Neural cell (in vitro differentiated cells): ENCODE measurements at regions not wholly inside any gene's neighbourhood (a gene's known extent, or its start where the extent isn't known, plus 50 kb on each side); places are given as distances from the start of the nearest gene placed in this dataset.

Source experiments
- H2AFZ ChIP-seq: fragments of 200-600, 300-800 bp; sonication (generic), shearing (Covaris generic); 2 replicates; pipeline ENCODE4 v1.6.0; 2014; ENCODE audit warnings: low read depth, mild to moderate bottlenecking, antibody characterized with exemption, low read length, moderate library complexity
- H3F3A ChIP-seq: fragments of 200-600 bp; shearing (Covaris generic); 2 replicates; pipeline ENCODE4 v1.6.1; 2016; ENCODE audit warnings: mild to moderate bottlenecking, moderate library complexity, mixed read lengths, antibody characterized with exemption, low read length; ENCODE audit not compliant: insufficient read depth, poor library complexity, severe bottlenecking
- H3K27ac ChIP-seq: fragments of 200-600, 300-800 bp; sonication (generic), shearing (Covaris generic); 2 replicates; pipeline ENCODE4 v1.5.1; 2014; ENCODE audit warnings: mild to moderate bottlenecking, low read length, moderate library complexity
- H3K27me3 ChIP-seq: fragments of 300-800, 200-600 bp; sonication (generic), shearing (Covaris generic); 2 replicates; pipeline ENCODE4 v1.6.0; 2014; ENCODE audit warnings: mild to moderate bottlenecking, low read depth, low read length, moderate library complexity; ENCODE audit not compliant: insufficient read depth
- H3K36me3 ChIP-seq: fragments of 300-800, 200-600 bp; sonication (generic), shearing (Covaris generic); 2 replicates; pipeline ENCODE4 v1.5.1; 2014; ENCODE audit warnings: mild to moderate bottlenecking, antibody characterized with exemption, low read length, moderate library complexity; ENCODE audit not compliant: insufficient read depth
- H3K4me2 ChIP-seq: fragments of 300-800, 200-600 bp; sonication (generic), shearing (Covaris generic); 2 replicates; pipeline ENCODE4 v1.6.0; 2014; ENCODE audit warnings: mild to moderate bottlenecking, low read length
- H3K4me3 ChIP-seq: fragments of 300-800, 200-600 bp; sonication (generic), shearing (Covaris generic); 2 replicates; pipeline ENCODE4 v1.5.1; 2014; ENCODE audit warnings: mild to moderate bottlenecking, low read length, moderate library complexity
- H3K79me2 ChIP-seq: fragments of 200-600 bp; shearing (Covaris generic); replicated peaks from 2 replicates; pipeline ENCODE4 v1.6.0; 2014; ENCODE audit warnings: mild to moderate bottlenecking, low read length, moderate library complexity; ENCODE audit not compliant: insufficient read depth
- H3K9ac ChIP-seq: fragments of 300-800, 200-600 bp; sonication (generic), shearing (Covaris generic); 2 replicates; pipeline ENCODE4 v1.6.1; 2016; ENCODE audit warnings: mild to moderate bottlenecking, low read length, mixed read lengths
- H3K9me2 ChIP-seq: fragments of 200-600 bp; shearing (Covaris generic); 2 replicates; pipeline ENCODE4 v1.6.1; 2016; ENCODE audit warnings: mild to moderate bottlenecking, low read length, mixed read lengths; ENCODE audit not compliant: insufficient read depth
- H3K9me3 ChIP-seq: fragments of 200-600, 300-800 bp; sonication (generic), shearing (Covaris generic); 2 replicates; pipeline ENCODE4 v1.6.1; 2016; ENCODE audit warnings: mild to moderate bottlenecking, mixed run types, low read length, moderate library complexity, mixed read lengths
- H4K20me1 ChIP-seq: fragments of 200-600 bp; shearing (Covaris generic); 2 replicates; pipeline ENCODE4 v1.6.1; 2016; ENCODE audit warnings: mild to moderate bottlenecking, mixed run types; ENCODE audit not compliant: insufficient read depth
- EP300 ChIP-seq: fragments of 450-650 bp; conservative IDR thresholded peaks from 2 replicates; pipeline ENCODE4 v1.6.1; 2014; ENCODE audit warnings: antibody characterized with exemption, mild to moderate bottlenecking, moderate library complexity; ENCODE audit not compliant: poor library complexity, severe bottlenecking
- EZH2 ChIP-seq: fragments of 200-600, 300-800 bp; shearing (Covaris generic), sonication (generic); IDR thresholded peaks from 2 replicates; pipeline ENCODE4 v1.6.1; 2014; ENCODE audit warnings: antibody characterized with exemption, low read length, borderline replicate concordance, mild to moderate bottlenecking; ENCODE audit not compliant: insufficient read depth, poor library complexity, severe bottlenecking
- MXI1 ChIP-seq: fragments of 450-650 bp; conservative IDR thresholded peaks from 2 replicates; pipeline ENCODE4 v1.6.1; 2014; ENCODE audit warnings: antibody characterized with exemption, mild to moderate bottlenecking; ENCODE audit not compliant: poor library complexity, severe bottlenecking
- POLR2AphosphoS5 ChIP-seq: IDR thresholded peaks from 2 replicates; pipeline ENCODE4 v1.6.1; 2012
- RAD21 ChIP-seq: fragments of 450-650 bp; conservative IDR thresholded peaks from 2 replicates; pipeline ENCODE4 v1.6.1; 2014; ENCODE audit warnings: antibody characterized with exemption, mild to moderate bottlenecking, moderate library complexity
- SMC3 ChIP-seq: fragments of 450-650 bp; conservative IDR thresholded peaks from 2 replicates; pipeline ENCODE4 v1.6.1; 2014; ENCODE audit warnings: antibody characterized with exemption, mild to moderate bottlenecking, moderate library complexity; ENCODE audit not compliant: poor library complexity
- TAF1 ChIP-seq: IDR thresholded peaks from 2 replicates; pipeline ENCODE4 v1.6.1; 2012; ENCODE audit warnings: low read depth
- TF ChIP-seq, protein P1 (sequence below): IDR thresholded peaks from 2 replicates; pipeline ENCODE4 v1.6.1; 2012; ENCODE audit warnings: borderline replicate concordance
- TF ChIP-seq, protein P2 (sequence below): fragments of 450-650 bp; IDR thresholded peaks from 2 replicates; pipeline ENCODE4 v1.5.1; 2014; ENCODE audit warnings: antibody characterized with exemption, mild to moderate bottlenecking, moderate library complexity; ENCODE audit not compliant: poor library complexity, severe bottlenecking

GRCh38 chr2:593356-594026 lies 83.7 kb downstream of the TMEM18 start:
- TF ChIP-seq SMC3 (no peak), EP300 (no peak), TAF1 (no peak), MXI1 (no peak), POLR2AphosphoS5 (no peak)
- H3K4me3 ChIP-seq, result no peak overlapping the region

DNA sequence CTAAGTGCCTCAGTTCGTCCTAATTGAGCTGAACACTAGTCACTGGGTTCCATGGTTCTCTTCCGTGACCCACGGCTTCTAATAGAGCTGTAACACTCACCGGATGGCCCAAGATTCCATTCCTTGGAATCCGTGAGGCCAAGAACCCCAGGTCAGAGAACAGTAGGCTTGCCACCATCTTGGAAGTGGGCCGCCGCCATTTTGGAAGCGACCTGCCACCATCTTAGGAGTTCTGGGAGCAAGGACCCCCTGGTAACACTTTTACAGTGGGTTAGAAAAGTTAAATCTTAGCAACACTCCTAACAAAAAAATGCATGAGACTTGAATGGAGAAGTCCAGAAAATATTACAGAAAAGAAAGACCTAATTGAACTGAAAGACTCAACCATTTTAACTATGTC lies 84.5 kb downstream of the TMEM18 start:
- no peaks in the 10 kb centered on the region for H3K9me2 ChIP-seq
- no peaks in the 10 kb centered on the region for H3F3A ChIP-seq
- H3K4me3 ChIP-seq, result no peak overlapping the region
- H3K27me3 ChIP-seq, result no peaks in the 10 kb centered on the region
- H2AFZ ChIP-seq, result no peak overlapping the region
- no peaks in the 10 kb centered on the region for H4K20me1 ChIP-seq
- no peak overlapping the region for H3K4me2 ChIP-seq
- H3K27ac ChIP-seq, result no peak overlapping the region
- H3K9ac ChIP-seq, result no peak overlapping the region
- no peaks in the 10 kb centered on the region for H3K79me2 ChIP-seq
- no peaks in the 10 kb centered on the region for H3K36me3 ChIP-seq
- H3K9me3 ChIP-seq, result no peaks in the 10 kb centered on the region
- no peak for TF ChIP-seq EZH2

More at GRCh38 chr2:593356-594026, 83.7 kb downstream of the TMEM18 start:
- H3K27ac ChIP-seq, result no peak overlapping the region
- H2AFZ ChIP-seq, result no peak overlapping the region
- no peaks in the 10 kb centered on the region for H3F3A ChIP-seq
- no peaks in the 10 kb centered on the region for H4K20me1 ChIP-seq
- no peaks in the 10 kb centered on the region for H3K9me3 ChIP-seq
- no peaks in the 10 kb centered on the region for H3K79me2 ChIP-seq
- no peak overlapping the region for H3K4me2 ChIP-seq
- H3K9ac ChIP-seq, result no peak overlapping the region
- no peaks in the 10 kb centered on the region for H3K27me3 ChIP-seq
- no peaks in the 10 kb centered on the region for H3K36me3 ChIP-seq
- H3K9me2 ChIP-seq, result no peaks in the 10 kb centered on the region

GRCh38 chr2:590214-591175 lies 86.7 kb downstream of the TMEM18 start:
- Histone ChIP-seq H3K36me3 (no peaks in the 10 kb centered on the region), H3K79me2 (no peaks in the 10 kb centered on the region), H2AFZ (no peak overlapping the region), H3K27me3 (no peaks in the 10 kb centered on the region), H3K9ac (no peak overlapping the region), H4K20me1 (no peaks in the 10 kb centered on the region), H3K9me2 (no peaks in the 10 kb centered on the region), H3K4me2 (no peak overlapping the region), H3K4me3 (no peak overlapping the region), H3K9me3 (no peaks in the 10 kb centered on the region), H3F3A (no peaks in the 10 kb centered on the region), H3K27ac (no peak overlapping the region)
- TF ChIP-seq POLR2AphosphoS5 (no peak), EZH2 (no peak), SMC3 (no peak), RAD21 (no peak), EP300 (no peak), MXI1 (no peak), TAF1 (no peak)
- TF ChIP-seq, protein P1, sequence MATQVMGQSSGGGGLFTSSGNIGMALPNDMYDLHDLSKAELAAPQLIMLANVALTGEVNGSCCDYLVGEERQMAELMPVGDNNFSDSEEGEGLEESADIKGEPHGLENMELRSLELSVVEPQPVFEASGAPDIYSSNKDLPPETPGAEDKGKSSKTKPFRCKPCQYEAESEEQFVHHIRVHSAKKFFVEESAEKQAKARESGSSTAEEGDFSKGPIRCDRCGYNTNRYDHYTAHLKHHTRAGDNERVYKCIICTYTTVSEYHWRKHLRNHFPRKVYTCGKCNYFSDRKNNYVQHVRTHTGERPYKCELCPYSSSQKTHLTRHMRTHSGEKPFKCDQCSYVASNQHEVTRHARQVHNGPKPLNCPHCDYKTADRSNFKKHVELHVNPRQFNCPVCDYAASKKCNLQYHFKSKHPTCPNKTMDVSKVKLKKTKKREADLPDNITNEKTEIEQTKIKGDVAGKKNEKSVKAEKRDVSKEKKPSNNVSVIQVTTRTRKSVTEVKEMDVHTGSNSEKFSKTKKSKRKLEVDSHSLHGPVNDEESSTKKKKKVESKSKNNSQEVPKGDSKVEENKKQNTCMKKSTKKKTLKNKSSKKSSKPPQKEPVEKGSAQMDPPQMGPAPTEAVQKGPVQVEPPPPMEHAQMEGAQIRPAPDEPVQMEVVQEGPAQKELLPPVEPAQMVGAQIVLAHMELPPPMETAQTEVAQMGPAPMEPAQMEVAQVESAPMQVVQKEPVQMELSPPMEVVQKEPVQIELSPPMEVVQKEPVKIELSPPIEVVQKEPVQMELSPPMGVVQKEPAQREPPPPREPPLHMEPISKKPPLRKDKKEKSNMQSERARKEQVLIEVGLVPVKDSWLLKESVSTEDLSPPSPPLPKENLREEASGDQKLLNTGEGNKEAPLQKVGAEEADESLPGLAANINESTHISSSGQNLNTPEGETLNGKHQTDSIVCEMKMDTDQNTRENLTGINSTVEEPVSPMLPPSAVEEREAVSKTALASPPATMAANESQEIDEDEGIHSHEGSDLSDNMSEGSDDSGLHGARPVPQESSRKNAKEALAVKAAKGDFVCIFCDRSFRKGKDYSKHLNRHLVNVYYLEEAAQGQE, result no peak
- TF ChIP-seq, protein P2, sequence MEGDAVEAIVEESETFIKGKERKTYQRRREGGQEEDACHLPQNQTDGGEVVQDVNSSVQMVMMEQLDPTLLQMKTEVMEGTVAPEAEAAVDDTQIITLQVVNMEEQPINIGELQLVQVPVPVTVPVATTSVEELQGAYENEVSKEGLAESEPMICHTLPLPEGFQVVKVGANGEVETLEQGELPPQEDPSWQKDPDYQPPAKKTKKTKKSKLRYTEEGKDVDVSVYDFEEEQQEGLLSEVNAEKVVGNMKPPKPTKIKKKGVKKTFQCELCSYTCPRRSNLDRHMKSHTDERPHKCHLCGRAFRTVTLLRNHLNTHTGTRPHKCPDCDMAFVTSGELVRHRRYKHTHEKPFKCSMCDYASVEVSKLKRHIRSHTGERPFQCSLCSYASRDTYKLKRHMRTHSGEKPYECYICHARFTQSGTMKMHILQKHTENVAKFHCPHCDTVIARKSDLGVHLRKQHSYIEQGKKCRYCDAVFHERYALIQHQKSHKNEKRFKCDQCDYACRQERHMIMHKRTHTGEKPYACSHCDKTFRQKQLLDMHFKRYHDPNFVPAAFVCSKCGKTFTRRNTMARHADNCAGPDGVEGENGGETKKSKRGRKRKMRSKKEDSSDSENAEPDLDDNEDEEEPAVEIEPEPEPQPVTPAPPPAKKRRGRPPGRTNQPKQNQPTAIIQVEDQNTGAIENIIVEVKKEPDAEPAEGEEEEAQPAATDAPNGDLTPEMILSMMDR, result no peak
